Breast epithelium (tissue), 3 donors: ENCODE measurements at regions not wholly inside any gene's neighbourhood (a gene's known extent, or its start where the extent isn't known, plus 50 kb on each side); places are given as distances from the start of the nearest gene placed in this dataset.

Experiments
- CTCF ChIP-seq, 3 donors: fragments of 450-650 bp; IDR thresholded peaks; one replicate each; pipeline ENCODE4 v1.5.1; 2016 to 2017; ENCODE audit warnings: antibody characterized with exemption in 3 of 3, mild to moderate bottlenecking in 3 of 3, moderate library complexity in 3 of 3
- POLR2A ChIP-seq: fragments of 450-650 bp; IDR thresholded peaks from one replicate; pipeline ENCODE4 v1.6.1; 2016; ENCODE audit warnings: antibody characterized with exemption, mild to moderate bottlenecking, moderate library complexity

- TF ChIP-seq CTCF (IDR thresholded peaks at IDR 0.05) (no peak), POLR2A (no peak)
These were observed 209.4 kb upstream of the XIST start for GRCh38 chrX:74061879-74062278.
